ENCODE measurements at regions not wholly inside any gene's neighbourhood (a gene's known extent, or its start where the extent isn't known, plus 50 kb on each side); places are given as distances from the start of the nearest gene placed in this dataset.

DNA sequence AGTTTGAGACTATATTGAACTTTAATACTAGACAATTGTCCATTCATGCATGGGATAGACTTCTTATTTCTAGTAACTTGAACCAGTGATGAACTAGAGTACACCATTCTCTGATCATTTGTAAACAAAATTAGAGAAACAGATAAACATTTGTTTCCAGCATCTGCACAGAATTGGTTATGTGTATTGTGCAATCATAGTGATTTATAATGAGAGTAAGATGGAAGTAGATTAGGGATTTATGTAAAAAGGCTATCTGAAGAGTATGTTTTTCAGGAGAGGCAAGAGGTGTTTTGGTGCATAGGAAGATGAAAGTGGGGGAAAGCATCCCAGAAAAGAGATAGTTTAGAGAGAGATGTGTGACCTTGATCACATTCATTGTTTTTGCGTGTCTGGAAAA, 695.0 kb downstream of the SQOR start:
- TF ChIP-seq CHD1 (IDR thresholded peaks at IDR 0.05; ENCODE audit: low read depth, low read length) (no peak), POLR2A (IDR thresholded peaks at IDR 0.05; ENCODE audit: control extremely low read depth in 1 of 2, low read depth in 2 of 2, low read length in 2 of 2) (no peak), JUND (IDR thresholded peaks at IDR 0.05; ENCODE audit: low read length) (no peak), SP4 (IDR thresholded peaks at IDR 0.05; ENCODE audit: low read length) (no peak), EP300 (IDR thresholded peaks at IDR 0.05; ENCODE audit: borderline replicate concordance in 1 of 2, low read depth in 2 of 2, low read length in 2 of 2) (no peak), EZH2 (IDR thresholded peaks at IDR 0.05; ENCODE audit: low read depth, low read length, severe bottlenecking) (no peak), SIX5 (IDR thresholded peaks at IDR 0.05; ENCODE audit: low read depth, low read length) (no peak)
- TF ChIP-seq, protein P1, sequence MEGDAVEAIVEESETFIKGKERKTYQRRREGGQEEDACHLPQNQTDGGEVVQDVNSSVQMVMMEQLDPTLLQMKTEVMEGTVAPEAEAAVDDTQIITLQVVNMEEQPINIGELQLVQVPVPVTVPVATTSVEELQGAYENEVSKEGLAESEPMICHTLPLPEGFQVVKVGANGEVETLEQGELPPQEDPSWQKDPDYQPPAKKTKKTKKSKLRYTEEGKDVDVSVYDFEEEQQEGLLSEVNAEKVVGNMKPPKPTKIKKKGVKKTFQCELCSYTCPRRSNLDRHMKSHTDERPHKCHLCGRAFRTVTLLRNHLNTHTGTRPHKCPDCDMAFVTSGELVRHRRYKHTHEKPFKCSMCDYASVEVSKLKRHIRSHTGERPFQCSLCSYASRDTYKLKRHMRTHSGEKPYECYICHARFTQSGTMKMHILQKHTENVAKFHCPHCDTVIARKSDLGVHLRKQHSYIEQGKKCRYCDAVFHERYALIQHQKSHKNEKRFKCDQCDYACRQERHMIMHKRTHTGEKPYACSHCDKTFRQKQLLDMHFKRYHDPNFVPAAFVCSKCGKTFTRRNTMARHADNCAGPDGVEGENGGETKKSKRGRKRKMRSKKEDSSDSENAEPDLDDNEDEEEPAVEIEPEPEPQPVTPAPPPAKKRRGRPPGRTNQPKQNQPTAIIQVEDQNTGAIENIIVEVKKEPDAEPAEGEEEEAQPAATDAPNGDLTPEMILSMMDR (IDR thresholded peaks at IDR 0.05; ENCODE audit: control extremely low read depth in 1 of 3, insufficient read depth in 1 of 3, low read depth in 1 of 3, low read length in 3 of 3), result no peak
- TF ChIP-seq, protein P2, sequence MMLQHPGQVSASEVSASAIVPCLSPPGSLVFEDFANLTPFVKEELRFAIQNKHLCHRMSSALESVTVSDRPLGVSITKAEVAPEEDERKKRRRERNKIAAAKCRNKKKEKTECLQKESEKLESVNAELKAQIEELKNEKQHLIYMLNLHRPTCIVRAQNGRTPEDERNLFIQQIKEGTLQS (IDR thresholded peaks at IDR 0.05; ENCODE audit: insufficient read depth, low read depth, low read length), result no peak

All from H1 (cell line).